COLO829 (cell line): ENCODE measurements at regions not wholly inside any gene's neighbourhood (a gene's known extent, or its start where the extent isn't known, plus 50 kb on each side); places are given as distances from the start of the nearest gene placed in this dataset.

ENCODE experiments used
- DNase-seq: peaks from one replicate; pipeline ENCODE4 v3.0.0; 2012; ENCODE audit warnings: low spot score

DNA sequence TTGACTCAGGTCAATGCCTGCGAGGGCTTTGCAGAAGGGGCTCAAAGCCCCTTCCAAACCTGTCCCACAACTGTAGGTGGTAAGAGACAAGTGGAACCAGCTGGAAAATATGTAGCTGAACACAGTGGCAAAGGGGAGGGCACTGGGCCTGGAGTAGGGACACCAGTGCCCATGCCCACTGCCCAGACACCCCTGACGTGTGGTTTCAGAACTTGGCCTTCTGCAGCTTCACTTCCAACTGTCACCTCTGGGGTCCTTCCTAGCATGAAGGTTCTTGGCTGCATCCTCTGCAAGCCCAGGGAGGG is 233.1 kb upstream of the IRX1 start:
- no peak for DNase-seq

DNA sequence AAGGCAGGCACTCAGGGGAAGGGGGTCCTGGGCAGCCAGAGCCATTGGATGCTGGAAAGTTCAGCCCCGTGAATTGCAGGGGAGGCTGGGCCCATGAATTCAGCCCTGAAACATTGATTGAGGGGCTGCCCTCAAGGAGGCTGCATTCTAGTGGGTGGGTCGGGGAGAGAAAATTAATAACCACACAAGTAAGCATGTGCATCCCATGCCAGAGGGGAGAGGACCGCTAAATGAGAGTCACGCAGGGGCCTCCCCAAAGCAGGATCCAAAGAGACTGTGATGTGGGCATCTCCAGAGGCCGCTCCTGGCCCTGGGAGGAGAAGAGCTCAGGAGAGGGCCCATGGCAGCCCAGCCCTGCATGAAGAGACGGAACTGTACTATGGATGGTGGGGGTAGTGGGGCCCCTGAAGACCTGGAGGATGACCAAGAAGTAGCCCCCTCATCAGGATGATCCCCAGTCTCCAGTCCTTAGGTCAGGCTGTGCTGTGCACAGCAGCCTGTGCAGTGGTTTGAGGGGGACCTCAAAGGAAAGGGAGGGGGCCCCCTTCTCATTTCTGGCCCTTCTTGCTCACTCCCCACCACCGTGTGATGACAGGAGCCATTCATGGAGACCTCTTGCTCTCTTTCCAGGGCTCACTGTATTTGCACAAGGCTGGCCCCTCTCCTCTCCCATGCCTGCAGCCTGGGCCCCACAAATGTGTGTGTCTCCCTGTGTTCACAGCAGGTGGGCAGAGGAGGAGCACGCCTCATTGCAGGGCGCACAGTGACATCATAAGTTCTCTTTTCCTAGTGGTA is 233.6 kb upstream of the IRX1 start:
- no peak for DNase-seq

DNA sequence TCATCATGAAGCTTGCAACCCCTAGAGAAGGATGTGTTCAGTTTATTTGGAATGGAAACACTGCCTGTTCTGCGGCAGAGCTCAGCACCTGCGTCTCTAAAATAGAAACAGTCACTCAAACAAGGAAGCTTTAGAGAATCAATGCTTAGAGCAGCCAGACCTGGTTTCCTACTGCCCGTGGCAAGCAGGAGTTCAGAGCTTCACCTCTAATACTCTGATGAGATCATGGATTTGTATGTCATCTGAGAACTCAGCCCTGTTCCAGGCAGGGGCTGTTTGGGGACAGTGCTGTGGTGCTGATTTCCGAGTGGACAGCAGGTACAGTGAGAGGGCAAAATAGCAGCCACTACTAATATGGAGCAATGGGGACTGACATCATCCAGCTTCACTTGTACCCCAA is 236.0 kb upstream of the IRX1 start:
- DNase-seq = no peak

DNA sequence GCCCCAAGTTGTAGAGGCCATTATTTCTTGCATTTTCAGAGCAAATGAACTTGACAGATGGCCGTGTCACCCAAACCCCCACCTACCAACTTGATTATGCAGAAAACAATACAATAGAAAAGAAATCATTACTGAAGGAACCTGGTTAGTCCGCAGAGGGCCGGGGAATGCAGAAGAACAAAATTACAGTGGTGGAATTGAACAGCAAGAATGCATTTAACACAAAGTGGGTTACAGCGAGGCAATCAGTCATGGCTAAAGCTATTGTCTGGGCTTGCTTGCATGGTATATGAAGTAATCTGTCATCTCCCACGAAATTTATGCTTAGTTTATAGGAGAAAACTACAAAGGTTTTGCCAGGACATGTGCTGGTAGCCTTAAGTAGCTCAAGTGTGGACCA is 238.3 kb upstream of the IRX1 start:
- no peak for DNase-seq

DNA sequence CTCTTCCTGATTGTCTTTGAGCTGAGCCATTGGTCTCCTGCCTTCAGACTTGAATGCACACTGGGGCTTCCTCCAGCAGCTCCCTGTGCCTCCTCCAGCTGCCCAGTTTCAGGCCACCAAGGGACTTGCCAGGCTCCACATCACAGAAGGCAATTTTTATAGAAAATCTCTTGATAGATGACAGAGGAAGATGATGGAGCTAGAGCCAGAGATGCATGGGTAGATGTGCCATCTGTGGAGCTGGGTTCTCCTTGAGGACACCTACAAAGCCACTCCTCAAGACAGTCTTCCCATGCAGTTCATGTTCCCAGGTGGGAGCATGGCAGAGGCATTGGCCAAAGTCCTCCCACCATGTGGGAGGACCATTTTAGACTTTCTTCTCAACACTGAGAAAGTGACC is 239.6 kb upstream of the IRX1 start:
- DNase-seq = no peak

DNA sequence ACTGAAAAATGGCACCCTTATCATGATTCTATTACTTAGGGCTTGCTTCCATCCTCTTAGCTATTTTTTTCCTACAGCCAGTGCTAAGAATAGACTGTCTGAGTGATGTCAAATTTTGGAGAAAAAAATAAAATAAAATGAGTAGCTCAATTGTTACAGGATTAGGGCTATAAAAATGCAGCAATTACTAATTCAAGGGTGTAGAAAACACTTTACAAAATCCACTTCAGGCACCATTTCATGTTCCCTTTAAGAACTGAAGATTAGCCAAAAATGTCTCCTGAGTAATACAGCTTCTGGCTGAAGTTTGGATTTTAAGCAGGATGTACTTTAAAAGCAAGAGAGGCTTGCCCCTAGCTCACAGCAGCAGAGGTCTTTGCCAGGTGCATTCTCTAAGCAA is 240.5 kb upstream of the IRX1 start:
- DNase-seq = no peak

DNA sequence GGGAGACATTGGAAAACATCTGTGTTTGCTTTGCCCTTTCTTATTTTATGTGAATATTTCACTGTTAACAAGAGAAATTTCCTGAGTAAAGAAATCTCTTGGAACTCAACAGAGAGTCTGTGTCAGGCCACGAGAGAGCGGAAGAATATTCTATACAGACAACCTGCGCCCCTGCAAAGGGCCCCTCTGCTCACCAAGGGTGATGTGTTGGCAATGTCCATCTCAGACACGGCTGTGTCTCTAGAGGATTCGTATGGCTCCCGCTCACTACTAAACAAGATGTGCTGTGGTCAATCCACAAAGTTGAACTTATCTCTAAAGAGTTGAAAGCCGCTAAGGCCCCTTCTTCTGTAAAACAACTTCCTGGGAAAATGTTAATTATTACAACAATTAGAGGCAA is 241.0 kb upstream of the IRX1 start:
- no peak for DNase-seq

DNA sequence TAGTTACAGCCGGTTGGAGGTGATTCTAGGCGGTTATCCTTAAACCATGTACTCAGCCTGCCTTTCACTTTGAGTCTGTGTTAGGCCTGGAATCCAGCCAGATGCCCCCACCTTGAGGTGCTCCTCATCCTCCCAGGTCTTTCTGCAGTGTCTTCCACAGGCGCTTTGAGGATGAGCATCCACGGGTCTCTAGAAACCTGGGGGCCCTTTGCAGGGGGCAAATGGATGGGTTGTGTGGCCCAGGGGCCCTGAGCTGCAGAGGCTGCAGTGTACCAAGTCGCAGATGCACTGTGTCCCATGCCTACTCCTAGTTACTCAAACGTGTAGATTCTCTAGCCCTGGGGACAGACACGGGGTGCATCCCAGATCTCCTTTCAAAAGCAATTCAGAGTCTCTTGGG is 242.1 kb upstream of the IRX1 start:
- DNase-seq = no peak

DNA sequence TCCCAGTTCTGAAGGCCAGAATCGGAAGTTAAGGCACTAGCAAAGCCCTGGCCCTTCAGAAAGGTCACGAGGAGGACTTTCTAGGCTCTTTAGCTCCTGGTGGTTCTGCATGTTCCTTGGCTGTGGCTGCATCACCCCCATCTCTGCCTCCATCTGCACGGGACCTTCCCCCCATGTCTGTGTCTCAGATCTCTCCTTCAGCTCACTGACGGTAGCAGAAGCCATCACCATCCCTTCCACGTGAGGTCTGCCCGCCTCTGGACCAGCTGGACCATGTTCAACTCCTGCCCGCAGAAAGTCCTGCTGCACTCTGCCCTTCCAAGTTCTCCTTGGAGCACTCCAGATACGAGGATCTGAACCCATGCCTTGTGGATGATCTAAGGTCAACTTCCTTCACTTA is 242.9 kb upstream of the IRX1 start:
- DNase-seq = no peak

DNA sequence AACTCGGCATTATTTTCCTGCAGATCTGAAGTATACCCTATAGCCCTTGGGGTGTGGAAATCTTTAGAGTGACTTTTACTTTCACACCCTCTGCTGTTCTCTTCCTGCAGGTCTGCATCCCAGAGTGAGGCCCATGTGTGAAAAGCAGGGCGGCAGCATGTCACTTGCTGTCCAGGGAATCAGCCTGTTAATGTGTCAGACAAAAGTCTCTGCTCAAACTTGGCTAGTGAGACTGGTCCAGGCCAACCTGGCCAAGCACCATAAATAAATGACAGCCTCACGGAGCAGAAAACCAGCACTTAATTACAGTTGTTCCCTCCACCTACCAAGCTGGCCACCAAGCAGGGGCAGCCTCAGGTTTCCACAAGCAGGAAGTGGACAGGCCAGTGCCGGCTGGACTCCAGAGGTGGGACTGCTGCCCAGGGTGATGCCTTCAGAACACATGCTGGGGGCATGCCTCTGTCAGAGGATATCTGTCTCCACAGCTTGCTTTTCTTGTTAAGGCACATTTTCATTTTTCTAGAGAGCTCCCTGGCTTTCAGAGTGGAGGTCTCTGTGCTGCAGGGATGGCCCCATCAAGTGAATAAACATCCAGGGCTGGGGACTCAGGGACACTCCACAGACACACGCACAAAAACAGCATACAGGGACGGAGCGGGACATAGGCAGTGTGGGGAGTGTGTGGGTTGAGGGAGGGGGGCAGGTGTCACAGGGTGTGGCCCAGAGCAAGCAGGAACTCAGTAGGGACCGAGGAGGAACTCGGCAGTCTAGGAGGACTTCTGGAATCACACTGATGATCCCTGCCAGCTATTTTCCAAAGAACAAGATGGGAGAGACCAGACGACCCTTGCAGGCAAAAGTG is 243.8 kb upstream of the IRX1 start:
- no peak for DNase-seq

DNA sequence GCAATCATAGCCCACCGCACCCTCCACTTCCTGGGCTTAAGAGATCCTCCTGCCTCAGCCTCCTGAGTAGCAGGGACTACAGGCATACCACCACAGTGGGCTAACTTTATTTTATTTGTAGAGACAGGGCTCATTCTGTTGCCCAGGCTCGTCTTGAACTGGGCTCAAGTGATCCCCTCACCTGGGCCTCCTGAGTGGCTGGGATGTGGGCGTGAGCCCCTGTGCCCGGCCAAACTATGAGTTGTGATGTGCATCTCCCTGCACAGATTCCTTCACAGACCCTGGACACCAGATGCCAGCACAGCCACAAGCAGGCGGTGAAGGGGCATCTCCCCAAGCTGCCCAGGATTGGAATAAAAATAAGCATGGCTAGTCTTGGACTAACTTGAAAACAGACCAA is 244.9 kb upstream of the IRX1 start:
- DNase-seq = no peak

DNA sequence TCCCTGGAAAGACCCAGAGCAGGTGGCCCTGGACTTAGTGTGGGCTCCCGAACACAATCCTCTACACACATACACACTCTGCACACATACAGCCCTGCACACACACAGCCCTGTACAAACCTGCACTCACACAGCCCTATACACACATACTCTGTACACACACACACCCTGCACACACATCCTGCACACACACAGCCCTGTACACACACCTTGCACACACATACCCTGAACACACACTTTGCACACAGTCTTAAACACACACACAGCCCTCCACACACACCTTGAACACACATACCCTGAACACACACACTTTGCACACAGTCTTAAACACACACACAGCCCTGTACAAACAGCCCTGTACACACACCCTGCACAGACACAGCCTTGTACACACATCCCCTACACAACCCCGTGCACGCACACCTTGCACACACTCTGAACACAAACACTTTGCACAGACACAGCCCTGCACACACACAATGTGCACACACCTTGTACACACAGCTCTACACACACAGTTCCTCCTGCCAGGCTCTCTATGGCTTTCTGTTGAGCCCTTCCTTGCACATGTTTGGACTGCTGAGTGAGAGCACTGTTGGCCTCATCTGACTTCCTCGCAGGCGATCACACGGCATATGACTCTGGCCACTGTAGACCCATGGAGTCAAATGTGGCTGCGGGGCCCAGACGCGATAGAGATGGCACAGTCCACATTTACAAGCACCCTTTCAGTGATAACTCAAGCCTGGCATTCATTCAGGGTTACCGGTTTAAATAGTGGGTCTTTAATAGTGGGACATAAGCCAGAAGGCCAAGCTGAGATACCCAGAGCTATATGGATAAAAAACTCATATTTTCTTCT is 245.7 kb upstream of the IRX1 start:
- DNase-seq = no peak

DNA sequence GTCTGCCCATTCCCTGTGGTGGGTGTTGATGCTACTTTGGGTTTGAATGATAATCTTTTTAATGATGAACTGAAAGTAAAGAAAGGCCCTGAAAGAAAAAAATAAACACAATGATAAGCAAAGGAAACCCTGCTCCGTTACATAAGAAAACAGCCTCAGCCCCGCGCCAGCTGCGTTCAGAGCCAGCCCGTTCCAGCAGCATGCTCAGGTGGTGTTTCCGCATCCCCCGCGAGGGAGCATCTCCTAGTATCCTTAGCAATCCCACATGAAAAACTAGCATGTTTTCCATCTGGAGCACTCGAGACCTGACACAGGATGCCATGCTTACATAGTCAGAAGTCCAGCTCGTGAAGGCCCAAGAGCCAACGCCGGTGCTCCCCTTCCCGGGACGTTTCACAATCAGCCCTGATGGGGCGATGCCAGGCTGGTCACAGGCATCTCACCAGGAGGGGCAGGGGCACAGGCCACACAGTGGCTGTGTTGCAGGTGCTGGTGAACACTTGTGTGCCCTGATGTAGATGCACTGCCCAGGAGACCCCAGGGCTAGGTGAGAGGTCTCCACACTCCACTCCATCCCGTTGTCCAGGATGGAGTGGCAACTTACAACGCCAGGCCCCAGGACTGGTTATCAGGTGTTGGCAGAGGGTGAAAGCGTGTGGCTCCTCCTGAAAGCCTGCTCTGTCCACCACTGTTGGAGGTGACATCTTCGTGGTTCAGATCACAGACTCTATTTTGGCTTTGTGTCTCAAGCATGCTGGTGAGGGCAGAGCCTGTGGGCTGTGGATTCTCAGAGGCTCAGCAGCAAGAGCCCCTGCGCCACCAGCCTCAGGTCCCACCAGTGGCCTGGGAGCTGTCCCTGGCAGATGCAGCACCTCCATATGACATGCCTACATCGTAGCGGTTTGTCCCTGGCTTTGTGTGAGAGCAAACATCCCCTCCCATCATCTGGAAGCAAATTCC is 246.8 kb upstream of the IRX1 start:
- no peak for DNase-seq

DNA sequence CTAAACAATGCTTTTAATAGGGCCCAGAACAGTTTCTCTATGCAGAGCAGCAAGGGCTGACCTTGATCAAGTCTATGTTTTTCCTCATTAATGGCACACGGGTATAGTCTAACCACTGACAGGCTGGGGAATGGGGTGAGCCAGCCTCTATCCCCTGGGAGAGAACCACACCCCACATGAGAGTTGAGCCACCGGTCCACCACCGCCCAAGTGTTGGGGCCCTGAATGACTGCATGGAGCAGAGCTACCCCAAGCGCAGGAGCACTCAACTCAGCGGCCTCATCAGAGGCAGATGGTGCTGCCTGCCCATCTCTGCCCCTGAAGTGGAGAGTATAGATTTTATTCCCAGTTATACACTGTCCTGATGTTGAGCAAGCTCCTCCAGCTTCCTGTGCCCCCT is 247.9 kb upstream of the IRX1 start:
- DNase-seq = no peak

DNA sequence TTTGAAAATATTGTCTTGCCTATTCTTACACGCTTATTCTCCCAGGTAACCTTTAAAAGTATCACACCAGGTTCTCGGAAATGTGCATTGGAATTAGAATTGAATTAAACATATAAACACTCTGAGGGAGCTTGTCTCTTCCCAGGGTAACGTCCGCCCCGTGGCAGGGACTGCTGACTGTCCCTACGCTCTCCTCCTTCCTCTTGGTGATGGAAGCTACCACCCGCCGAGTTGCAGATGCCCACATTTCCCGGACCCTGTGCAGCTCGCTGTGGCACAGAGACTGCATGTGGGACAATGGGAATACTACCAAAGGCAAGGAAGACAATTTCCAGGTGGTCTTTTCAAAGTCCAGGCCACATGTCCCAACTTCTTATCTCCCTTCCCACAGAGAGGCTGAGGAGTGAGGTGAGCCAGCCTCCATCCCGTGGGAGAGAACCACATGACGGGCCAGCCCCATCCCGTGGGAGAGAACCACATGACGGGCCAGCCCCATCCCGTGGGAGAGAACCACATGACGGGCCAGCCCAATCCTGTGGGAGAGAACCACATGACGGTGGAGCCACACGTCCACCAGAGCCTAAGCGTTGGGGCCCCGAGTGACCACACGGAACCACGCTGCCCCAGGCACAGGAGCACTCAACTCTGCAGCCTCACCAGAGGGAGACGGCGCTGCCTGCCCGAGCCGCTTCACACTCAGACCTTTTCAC is 249.4 kb upstream of the IRX1 start:
- no peak for DNase-seq

DNA sequence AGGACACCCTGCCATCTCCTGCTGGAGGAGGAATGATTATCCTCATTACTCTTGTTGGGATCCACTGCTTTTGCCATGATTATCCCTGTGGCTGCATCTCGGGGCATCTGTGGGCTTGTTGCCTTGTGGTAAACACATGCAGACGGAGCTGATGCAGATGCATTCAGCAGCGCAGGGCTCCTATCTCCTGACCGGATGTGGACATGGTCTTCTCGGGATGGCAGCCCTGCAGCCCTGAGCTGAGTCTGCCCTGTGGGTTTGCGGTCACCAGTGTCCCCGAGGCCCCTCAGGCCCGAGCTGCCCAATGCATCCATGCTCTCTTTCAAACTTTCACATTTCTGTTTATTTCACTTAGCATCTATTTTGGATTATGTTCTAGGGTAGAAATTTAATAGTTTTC is 250.4 kb upstream of the IRX1 start:
- DNase-seq = no peak

DNA sequence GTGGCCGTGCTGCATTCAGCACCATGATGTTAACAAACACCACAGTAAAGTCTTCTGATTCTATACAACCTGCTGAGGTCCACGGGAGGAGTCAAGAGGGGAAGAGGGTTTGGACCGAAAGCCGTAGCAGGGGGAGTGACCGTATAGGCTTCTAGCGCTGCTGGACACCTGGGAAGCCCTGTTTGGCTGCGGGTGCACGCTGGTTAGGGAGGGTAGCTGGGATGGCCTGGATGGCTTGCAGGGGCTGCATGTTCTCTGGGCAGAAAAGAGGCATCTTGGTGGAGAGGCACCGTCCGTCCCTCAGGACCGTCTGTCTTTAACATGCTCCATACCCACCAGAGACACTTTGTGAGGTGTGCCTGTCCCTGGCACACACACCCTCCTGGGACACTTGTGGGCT is 251.0 kb upstream of the IRX1 start:
- DNase-seq = no peak

DNA sequence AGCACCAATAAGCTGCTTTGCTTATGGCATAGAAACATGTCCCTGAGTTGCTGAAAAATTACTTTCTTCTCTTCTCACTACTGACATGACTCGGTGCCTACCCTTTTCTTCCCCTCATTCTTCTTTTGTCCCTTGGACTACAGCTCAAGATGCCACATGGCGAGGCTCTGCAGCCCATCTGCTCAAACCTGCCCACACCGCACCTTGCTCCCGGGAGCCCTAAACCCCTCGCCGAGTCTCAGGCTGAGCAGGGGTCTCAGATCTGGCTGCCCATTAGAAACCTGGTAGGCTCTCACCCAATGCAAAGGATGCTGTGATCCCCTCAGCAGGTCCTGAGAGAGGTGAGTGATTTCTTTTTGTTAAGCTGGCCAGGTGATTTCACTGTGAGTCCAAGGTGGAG is 251.7 kb upstream of the IRX1 start:
- DNase-seq = no peak

DNA sequence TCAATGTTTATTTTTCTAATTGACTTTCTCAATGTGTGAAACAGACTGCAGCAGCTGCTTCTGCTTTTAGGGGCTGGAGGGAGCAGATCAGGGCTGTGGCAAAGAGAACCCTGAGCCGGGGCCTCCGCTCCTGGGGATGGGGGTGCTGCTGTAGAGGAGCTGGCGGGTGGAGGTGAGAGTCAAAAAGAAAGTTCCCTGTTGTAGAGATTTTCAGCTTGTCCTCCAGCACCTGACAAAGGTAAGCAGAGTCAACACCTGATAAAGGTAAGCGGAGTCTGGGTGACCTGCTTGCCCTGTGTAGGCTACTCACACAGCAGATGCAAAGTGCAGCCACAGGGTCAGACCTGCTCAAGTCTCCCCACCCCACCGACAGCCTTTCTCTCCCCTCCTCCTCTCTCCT is 252.4 kb upstream of the IRX1 start:
- no peak for DNase-seq

DNA sequence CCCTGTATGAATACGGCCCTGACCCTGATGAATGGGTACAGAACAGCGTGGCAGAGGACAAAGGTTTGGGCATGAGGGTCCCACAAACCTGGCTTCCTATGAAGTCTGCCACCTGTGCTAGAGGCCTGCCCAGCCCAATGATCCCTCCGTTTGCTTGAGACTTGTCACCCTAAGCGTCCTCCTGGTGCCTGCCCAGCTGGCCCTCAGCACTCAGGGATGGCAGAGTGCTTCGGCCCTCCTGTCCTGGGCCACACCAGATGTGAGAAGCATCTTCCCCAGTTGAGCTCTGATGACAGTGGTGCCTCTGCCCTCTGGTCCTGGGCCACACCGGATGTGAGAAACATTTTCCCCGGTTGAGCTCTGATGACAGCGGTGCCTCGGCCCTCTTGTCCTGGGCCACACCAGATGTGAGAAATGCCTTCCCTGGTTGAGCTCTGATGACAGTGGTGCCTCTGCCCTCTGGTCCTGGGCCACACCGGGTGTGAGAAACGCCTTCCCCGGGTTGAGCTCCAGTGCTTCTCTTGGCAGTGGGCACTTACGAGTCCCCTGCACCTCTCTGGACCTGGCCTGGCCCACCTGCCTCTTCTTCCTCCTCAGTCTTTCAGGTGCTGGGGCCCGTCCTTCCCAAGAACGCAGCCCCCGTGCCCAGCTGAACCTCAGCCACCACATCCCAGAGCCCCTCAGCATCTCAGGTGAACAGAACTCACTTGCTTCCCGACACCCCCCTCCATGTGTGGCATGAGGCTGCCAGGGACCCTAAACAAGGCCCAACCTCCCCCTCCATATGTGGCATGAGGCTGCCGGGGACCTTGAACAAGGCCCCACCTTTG is 253.1 kb upstream of the IRX1 start:
- no peak for DNase-seq
